Midbrain (tissue), 1 donor: ENCODE measurements at regions not wholly inside any gene's neighbourhood (a gene's known extent, or its start where the extent isn't known, plus 50 kb on each side); places are given as distances from the start of the nearest gene placed in this dataset.
"Not testable (repeated sequence)": the region's sequence is repeated elsewhere in the genome, so short reads cannot be mapped to it uniquely, and the experiment has no call there.

ENCODE experiments used
- DNase-seq: peaks from one replicate; lab custom pipeline; 2025; lab: John Stamatoyannopoulos, UW

DNA sequence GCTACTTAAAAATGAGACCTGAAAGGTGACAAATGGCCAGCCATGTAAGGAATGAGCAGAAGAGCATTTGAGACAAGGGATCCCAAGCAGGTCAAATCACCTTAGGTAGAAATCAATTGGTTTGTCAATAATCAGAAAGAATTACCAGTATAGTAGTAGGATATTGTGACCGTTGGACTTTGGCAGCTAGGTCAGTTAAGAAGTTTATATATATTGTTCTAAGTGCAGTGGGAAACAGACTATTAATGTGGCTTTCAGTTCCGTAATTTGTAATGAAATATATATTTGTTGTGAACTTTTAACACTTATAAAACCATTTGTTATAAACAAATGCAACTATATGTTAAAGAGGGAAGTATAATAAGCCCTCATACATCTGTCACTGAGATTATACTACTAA is 807.9 kb upstream of the SPRY2 start:
- DNase-seq, result no peak

- DNase-seq, result not testable (repeated sequence)
Observed at GRCh38 chr13:81146576-81146975, 805.6 kb upstream of the SPRY2 start.

DNA sequence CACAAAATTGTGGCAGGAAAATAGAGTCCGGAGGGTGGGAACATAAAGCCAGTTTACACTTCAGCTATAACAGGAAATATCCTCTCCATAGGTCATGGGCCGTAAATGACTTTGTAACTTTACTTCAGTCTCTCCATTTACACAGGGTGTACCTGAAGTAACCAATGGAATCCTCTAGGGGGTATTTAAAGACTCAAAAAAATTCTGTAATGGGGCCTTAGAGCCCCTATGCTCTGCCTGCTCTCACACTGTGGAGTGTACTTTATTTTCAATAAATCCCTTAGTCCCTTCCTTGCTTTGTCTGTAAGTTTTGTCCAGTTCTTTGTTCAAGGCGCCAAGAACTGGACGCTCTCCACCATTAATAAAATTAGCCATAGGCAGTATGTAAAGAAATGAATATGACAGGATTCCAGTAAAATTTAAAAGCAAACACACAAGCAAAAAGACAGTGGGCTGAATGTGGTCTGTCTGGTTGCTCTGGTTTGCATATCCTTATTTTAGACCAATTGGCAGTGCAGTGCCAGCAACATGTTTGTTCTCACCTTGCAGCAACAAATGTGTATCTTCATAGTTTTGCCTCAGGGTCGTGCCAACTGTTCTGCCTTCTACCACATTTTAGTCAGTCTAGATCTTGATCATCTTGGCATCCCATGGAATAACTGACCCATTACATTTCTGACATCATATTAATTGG is 801.5 kb upstream of the SPRY2 start:
- no peak for DNase-seq

DNA sequence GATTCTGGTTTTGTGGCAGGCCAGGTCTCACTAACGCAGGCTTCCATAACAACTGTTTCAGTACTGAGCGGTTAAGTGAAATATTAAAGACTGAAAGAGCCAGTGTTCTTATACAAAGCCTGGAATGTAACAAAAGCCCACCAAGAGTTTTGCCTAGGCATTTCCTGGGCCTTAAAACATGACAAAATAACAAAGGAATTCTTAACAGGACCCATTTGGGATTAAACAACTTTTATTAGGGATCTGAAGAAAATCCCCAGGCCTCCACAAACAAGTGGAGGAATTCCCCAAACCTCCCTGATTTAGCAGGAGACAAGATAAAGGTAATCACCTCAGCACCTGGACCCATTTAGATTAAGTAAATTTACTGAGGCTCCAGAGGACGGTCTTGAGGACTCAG is 799.7 kb upstream of the SPRY2 start:
- DNase-seq, result no peak

- no peak for DNase-seq
Observed at GRCh38 chr13:81139987-81140386, 799.1 kb upstream of the SPRY2 start.

DNA sequence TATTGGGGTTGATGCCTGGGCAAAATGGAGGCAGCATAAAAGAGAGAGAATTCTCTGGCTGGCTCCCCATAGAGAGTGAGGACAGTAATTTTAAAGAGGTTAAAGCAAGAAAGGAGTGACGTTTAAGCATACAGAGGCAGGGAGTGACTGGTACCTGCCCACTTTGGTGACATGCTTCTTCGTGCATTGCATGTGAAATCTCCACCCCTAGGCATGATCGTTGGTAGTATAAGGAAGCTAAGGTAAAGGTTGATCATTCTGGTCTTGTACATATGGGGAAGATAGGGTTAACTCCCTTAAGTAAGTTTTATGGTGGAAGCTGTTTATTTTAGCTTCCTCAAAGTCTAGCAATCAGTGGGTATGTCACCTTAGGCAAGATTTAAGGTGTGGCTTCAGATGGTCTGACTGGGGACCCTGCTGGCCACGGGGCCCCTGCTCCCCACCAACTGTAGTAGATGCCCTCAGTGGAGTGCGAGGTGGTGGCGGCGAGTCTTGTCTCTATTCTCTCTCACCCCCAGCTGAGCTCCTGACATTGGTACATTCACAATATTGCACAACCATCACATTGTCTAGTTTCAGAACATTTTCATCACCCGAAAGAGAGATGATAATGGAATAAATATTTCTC is 797.5 kb upstream of the SPRY2 start:
- DNase-seq, result no peak

DNA sequence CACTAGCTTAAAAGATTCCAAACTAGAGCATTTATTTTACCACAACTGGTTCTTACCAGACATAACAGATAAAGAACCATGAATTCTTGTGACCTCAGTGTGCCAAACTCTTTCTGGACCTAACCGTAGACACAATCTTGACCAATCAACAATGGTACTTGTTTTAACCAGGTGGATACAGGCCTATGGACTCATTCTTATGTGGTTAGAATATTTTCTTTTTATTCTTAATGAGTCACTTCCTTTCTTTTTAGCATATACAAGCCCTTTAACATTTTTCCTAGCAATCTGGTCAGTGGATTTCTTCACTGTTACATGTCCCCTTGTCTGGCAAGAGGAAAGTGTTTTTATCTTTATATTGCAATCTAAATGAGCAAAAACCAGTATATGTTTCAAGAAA is 792.1 kb upstream of the SPRY2 start:
- no peak for DNase-seq

GRCh38 chr13:81117416-81117815 is 776.5 kb upstream of the SPRY2 start:
- DNase-seq, result no peak

DNA sequence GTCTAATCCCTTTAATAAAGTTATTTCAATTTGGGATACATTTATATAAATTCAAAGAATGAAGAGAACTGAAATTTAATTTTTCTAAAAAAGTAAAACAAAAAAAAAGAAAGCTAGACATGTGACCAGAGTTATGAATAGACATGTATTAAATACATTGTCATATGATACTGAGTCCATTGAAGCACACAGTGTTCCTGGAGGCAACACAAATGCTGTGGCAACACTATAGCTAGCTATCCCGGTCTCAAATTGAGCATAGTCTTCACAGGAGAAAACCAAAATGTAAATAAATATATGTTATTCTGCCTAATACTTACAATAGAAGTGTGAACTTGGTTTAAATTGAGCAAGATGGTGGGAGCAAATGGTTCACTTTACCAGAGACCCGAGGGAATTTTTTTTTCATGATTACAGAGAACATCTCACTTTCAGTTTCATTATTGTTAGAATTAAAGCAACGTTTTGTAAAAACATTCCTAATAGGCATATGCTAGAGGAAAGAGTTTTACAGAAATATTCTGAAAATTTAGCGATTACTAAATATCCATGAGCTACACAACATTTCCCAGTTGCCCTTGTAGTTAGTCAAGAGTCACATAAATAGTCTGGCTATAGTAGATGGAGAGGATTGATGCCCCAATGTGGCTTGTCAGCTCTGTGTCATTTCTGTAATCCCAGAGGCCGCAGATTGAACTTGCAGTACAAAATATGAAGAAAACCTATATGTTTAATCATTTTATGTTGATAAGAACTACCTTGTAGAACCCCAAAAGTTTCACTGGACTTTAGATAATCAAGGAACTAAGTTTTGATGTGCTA is 775.7 kb upstream of the SPRY2 start:
- no peak for DNase-seq

- DNase-seq, result no peak
Observed at GRCh38 chr13:81109026-81109425, 768.1 kb upstream of the SPRY2 start.

- no peak for DNase-seq
Observed at GRCh38 chr13:81106348-81106747, 765.4 kb upstream of the SPRY2 start.

DNA sequence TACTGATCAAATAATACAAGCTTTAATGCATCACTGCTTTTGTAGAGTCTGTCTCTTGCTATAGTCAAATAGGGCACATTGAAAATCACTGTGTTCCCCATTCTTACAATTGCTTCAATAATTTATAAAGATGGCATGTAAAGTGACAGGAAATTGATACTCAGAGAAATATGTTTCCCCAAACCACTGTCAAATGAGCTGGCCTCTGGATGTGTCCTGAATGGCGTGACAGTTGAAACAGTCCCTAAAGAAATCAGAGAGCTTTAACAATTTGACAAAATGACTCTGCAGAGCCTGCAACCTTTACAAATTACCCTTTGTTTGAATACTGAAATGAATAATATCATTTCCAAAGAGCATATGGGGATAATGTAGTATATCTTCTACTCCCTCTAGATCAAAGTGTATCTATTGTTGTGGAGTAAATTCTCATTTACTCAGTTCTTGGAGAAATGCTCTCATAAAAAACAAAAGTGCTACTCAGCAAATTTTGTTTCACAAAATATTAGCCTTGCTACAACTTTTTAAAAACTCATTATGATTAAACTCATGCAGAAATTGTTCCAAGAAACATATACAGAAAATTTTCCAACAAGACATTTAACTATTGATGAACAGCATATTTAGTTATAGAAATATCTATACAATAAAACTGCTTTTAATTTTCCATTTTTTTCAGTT is 763.2 kb upstream of the SPRY2 start:
- no peak for DNase-seq

DNA sequence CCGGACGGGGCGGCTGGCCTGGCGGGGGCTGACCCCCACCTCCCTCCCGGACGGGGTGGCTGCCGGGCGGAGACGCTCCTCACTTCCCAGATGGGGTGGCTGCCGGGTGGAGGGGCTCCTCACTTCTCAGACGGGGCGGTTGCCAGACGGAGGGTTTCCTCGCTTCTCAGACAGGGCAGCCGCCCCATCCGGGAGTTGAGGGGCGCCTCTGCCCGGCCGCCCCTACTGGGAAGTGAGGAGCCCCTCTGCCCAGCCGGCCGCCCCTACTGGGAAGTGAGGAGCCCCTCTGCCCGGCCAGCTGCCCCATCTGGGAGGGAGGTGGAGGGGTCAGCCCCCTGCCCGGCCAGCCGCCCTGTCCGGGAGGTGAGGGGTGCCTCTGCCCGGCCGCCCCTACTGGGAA is 761.1 kb upstream of the SPRY2 start:
- not testable (repeated sequence) for DNase-seq

DNA sequence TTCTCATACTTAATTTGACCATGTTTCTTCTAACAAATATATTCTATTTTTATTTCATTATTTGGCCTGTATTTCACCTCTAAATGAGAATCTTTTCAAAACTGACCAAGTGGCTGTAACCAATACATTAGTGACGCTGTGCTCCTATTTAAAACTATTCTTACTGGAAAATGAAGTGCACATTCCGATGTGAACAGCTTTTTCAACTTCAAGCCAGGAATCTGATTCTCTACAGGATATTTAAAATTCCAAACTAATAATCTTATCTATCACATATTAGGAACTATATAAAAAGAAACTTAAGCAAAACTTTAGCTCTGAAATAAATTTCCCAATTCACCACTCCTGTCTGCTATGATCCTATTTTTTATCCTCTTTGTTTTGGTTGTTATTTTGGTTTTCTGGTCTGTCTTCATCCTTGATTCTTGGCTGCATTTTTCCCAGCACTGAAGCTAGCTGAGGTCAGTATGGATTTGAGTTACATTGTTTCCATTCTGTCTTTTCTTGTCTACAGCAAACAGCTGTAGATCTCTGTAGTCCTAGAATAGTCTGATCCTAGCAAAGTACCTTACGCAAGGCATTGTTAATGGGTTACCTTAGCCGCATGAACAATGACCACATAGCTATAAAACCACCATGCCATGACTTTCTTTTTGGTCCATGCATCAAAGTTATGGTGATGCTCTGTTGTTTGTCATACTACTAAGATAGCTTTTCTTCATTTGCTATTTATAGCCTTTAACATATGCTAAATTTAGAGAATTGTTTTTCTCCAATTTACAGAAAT is 748.6 kb upstream of the SPRY2 start:
- no peak for DNase-seq

GRCh38 chr13:81080911-81081454 is 740.1 kb upstream of the SPRY2 start:
- DNase-seq, result no peak

DNA sequence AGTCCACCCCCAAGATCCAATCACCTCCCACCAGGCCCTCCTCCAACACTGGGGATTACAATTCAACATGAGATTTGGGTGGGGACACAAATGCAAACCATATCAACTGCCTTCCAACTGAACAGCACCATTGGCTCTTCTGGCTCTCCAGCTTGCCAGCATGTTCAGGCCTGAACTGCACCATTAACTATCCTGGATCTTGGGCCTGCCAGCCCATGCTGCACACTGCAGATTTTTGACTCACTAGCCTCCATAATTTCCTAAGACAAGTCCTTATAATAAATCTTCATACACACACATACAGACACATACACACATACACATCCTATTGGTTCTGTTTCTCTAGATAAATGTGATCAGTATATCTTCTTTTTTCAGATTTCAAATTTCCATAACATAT is 737.1 kb upstream of the SPRY2 start:
- DNase-seq, result no peak

GRCh38 chr13:81069822-81070221 is 728.9 kb upstream of the SPRY2 start:
- not testable (repeated sequence) for DNase-seq

DNA sequence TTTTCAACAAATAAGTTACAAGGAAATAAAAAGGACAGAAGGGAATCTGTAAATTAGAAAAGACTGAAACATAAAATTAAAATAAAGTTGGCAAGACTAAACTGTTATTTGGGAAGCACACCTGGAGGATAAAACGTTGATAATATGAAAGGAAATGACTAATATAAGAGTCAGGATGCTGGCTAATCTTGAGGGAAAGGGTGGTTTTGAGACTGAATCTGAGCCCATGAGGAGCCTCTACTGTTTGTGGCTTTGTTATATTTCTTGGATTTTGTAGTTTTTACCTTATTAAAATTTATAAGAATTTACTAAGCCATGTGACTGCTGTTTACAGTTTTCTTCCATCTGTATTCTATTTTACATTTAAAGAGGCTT is 718.0 kb upstream of the SPRY2 start:
- no peak for DNase-seq

- DNase-seq, result no peak
Observed at GRCh38 chr13:81058211-81058915, 717.4 kb upstream of the SPRY2 start.

DNA sequence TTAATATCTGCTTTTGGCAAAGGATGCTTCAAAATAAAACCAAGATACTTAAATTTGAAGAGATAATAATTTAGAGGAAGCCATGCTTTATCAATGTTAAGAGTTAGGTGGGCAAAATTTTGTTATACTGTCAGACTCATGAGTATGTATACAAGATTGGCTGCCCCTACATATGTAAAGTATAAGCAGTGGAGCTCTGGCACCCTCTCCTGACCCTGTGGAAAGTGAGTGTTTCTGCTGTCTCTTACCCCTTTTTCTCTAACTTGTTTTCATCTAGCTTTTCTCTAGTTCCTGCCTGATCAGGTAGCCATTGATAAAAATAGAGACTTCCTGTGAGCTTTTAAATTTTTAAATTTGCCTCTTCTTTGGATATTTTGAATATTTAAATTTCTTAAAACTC is 710.9 kb upstream of the SPRY2 start:
- DNase-seq, result peak; percentile 3

DNA sequence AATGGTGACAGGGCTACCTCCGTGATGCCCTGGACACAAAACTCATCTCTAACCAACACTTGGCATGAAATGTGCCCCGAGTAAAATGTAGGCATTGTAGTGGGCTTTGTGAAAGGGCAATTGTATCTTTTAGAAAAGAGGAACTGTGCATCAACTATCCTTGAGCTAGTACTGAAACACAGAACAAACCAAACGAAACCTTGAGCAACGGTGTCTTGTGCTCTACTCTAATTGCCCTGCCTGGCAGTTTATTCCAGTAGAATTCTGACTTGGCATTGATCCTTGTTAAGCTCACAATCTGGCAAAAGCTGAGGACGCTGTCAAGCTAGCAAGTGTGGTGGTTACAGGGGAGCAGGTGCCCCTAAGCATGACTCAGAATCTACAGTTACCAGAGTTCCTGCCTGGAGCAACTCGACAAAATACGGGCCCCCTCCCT is 707.1 kb upstream of the SPRY2 start:
- peak; percentile 61 for DNase-seq
